Activated CD8-positive, alpha-beta memory T cell treated with anti-CD3 and anti-CD28 coated beads for 24 hours (primary cell): ENCODE measurements at regions not wholly inside any gene's neighbourhood (a gene's known extent, or its start where the extent isn't known, plus 50 kb on each side); places are given as distances from the start of the nearest gene placed in this dataset.
"Not testable (repeated sequence)": the region's sequence is repeated elsewhere in the genome, so short reads cannot be mapped to it uniquely, and the experiment has no call there.

ENCODE experiments used
- DNase-seq: peaks from one replicate; pipeline ENCODE4 v3.0.0-alpha.2; 2020

GRCh38 chr13:58946274-58946673 is 1217.5 kb downstream of the DIAPH3 start:
- DNase-seq: no peak

- DNase-seq: no peak
These were observed 1214.1 kb downstream of the DIAPH3 start for GRCh38 chr13:58949646-58950045.

- no peak for DNase-seq
These were observed 1212.8 kb downstream of the DIAPH3 start for GRCh38 chr13:58950911-58951310.

- no peak for DNase-seq
These were observed 1210.1 kb downstream of the DIAPH3 start for GRCh38 chr13:58953638-58954037.

- no peak for DNase-seq
These were observed 1208.0 kb downstream of the DIAPH3 start for GRCh38 chr13:58955546-58956385.

GRCh38 chr13:58958097-58958496 is 1205.6 kb downstream of the DIAPH3 start:
- DNase-seq: not testable (repeated sequence)

- DNase-seq: no peak
These were observed 1202.8 kb downstream of the DIAPH3 start for GRCh38 chr13:58960888-58961287.

GRCh38 chr13:58963321-58963720 is 1200.4 kb downstream of the DIAPH3 start:
- no peak for DNase-seq

- no peak for DNase-seq
These were observed 1199.7 kb downstream of the DIAPH3 start for GRCh38 chr13:58964048-58964447.

GRCh38 chr13:58977085-58977484 is 1186.6 kb downstream of the DIAPH3 start:
- no peak for DNase-seq

- DNase-seq: no peak
These were observed 1185.4 kb downstream of the DIAPH3 start for GRCh38 chr13:58978331-58978730.

- no peak for DNase-seq
These were observed 1183.9 kb downstream of the DIAPH3 start for GRCh38 chr13:58979851-58980250.

GRCh38 chr13:58985845-58986244 is 1177.9 kb downstream of the DIAPH3 start:
- no peak for DNase-seq

GRCh38 chr13:58989556-58989955 is 1174.2 kb downstream of the DIAPH3 start:
- DNase-seq: no peak

GRCh38 chr13:58991826-58992477 is 1171.8 kb downstream of the DIAPH3 start:
- DNase-seq: no peak

- DNase-seq: no peak
These were observed 1171.2 kb downstream of the DIAPH3 start for GRCh38 chr13:58992478-58993042.

- DNase-seq: no peak
These were observed 1169.7 kb downstream of the DIAPH3 start for GRCh38 chr13:58994077-58994476.

- no peak for DNase-seq
These were observed 1169.0 kb downstream of the DIAPH3 start for GRCh38 chr13:58994777-58995176.

GRCh38 chr13:58998716-58999115 is 1165.0 kb downstream of the DIAPH3 start:
- DNase-seq: no peak

GRCh38 chr13:58999851-59000250 is 1163.9 kb downstream of the DIAPH3 start:
- DNase-seq: no peak

- DNase-seq: no peak
These were observed 1163.0 kb downstream of the DIAPH3 start for GRCh38 chr13:59000770-59001169.

GRCh38 chr13:59012731-59013130 is 1151.0 kb downstream of the DIAPH3 start:
- no peak for DNase-seq

- no peak for DNase-seq
These were observed 1147.5 kb downstream of the DIAPH3 start for GRCh38 chr13:59016250-59016649.

GRCh38 chr13:59024434-59024833 is 1139.3 kb downstream of the DIAPH3 start:
- DNase-seq: no peak
